Glutamatergic neuron (in vitro differentiated cells): ENCODE measurements at regions not wholly inside any gene's neighbourhood (a gene's known extent, or its start where the extent isn't known, plus 50 kb on each side); places are given as distances from the start of the nearest gene placed in this dataset.

Experiments used
- DNase-seq: peaks from one replicate; pipeline ENCODE4 v3.0.0; 2022
- H3K27ac Mint-ChIP-seq: one replicate; pipeline ENCODE4 v1.8.0; 2020; ENCODE audit warnings: mild to moderate bottlenecking, mixed read lengths, inconsistent platforms; ENCODE audit not compliant: unreplicated experiment
- H3K27me3 Mint-ChIP-seq: one replicate; pipeline ENCODE4 v1.8.0; 2020; ENCODE audit warnings: mild to moderate bottlenecking, moderate library complexity, mixed read lengths, inconsistent platforms; ENCODE audit not compliant: unreplicated experiment
- H3K36me3 Mint-ChIP-seq: one replicate; pipeline ENCODE4 v1.8.0; 2020; ENCODE audit warnings: mild to moderate bottlenecking, mixed read lengths, inconsistent platforms; ENCODE audit not compliant: unreplicated experiment
- H3K4me1 Mint-ChIP-seq: one replicate; pipeline ENCODE4 v1.8.0; 2020; ENCODE audit warnings: mild to moderate bottlenecking, low read depth, mixed read lengths, inconsistent platforms; ENCODE audit not compliant: unreplicated experiment
- H3K4me3 Mint-ChIP-seq: one replicate; pipeline ENCODE4 v1.8.0; 2020; ENCODE audit warnings: mild to moderate bottlenecking, mixed read lengths, inconsistent platforms; ENCODE audit not compliant: unreplicated experiment
- H3K9me3 Mint-ChIP-seq: one replicate; pipeline ENCODE4 v1.8.0; 2020; ENCODE audit warnings: mild to moderate bottlenecking, moderate library complexity, mixed read lengths, inconsistent platforms; ENCODE audit not compliant: unreplicated experiment
- CTCF ChIP-seq: fragments of 200-600 bp; sonication (generic); IDR thresholded peaks from one replicate; pipeline ENCODE4 v1.5.0; 2021; ENCODE audit not compliant: partially characterized antibody, unreplicated experiment

GRCh38 chr18:41769265-41769664 lies 185.8 kb upstream of the PIK3C3 start:
- Mint-ChIP-seq H3K27ac (no peak overlapping the region), H3K36me3 (no peaks in the 10 kb centered on the region), H3K4me3 (no peak overlapping the region), H3K9me3 (peaks cover 1% of the 10 kb centered on the region), H3K27me3 (no peaks in the 10 kb centered on the region), H3K4me1 (peaks cover 3% of the 10 kb centered on the region)
- no peak for DNase-seq
- no peak for TF ChIP-seq CTCF

DNA sequence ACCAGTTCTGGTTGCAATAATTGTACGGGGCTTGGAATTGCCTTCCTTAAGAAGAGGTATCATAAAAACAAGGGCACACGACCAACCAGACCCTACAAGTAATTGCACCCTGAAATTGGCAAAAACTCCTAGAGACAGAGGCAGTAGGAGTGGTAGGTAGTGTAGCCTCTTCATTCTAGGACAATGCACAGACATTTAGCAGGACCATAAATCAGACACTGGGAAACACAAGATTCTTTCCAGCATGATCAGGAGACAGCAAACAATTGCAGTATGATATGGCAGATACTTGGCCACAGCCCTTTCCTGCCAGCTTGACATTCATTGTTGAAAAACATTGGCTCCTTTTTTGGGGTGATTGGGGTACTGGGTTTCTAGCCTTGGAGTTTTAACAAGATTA lies 186.6 kb upstream of the PIK3C3 start:
- Mint-ChIP-seq H3K9me3 (no peaks in the 10 kb centered on the region), H3K27me3 (no peaks in the 10 kb centered on the region), H3K36me3 (no peaks in the 10 kb centered on the region), H3K27ac (no peak overlapping the region), H3K4me1 (peaks cover 3% of the 10 kb centered on the region), H3K4me3 (no peak overlapping the region)
- DNase-seq: no peak
- no peak for TF ChIP-seq CTCF

- no peaks in the 10 kb centered on the region for H3K27me3 Mint-ChIP-seq
- no peak overlapping the region for H3K27ac Mint-ChIP-seq
Measured at GRCh38 chr18:41767960-41768359, 187.1 kb upstream of the PIK3C3 start.

GRCh38 chr18:41765460-41765859 lies 189.6 kb upstream of the PIK3C3 start:
- peak; percentile 32 for DNase-seq
- H3K27me3 Mint-ChIP-seq: no peaks in the 10 kb centered on the region
- no peak for TF ChIP-seq CTCF
- H3K9me3 Mint-ChIP-seq: no peaks in the 10 kb centered on the region
- H3K36me3 Mint-ChIP-seq: no peaks in the 10 kb centered on the region
- peaks cover 3% of the 10 kb centered on the region for H3K4me1 Mint-ChIP-seq
- no peak overlapping the region for H3K4me3 Mint-ChIP-seq
- no peak overlapping the region for H3K27ac Mint-ChIP-seq

More at GRCh38 chr18:41767960-41768359, 187.1 kb upstream of the PIK3C3 start:
- Mint-ChIP-seq H3K9me3 (no peaks in the 10 kb centered on the region), H3K4me3 (no peak overlapping the region), H3K4me1 (peaks cover 3% of the 10 kb centered on the region), H3K36me3 (no peaks in the 10 kb centered on the region)
- DNase-seq: no peak
- no peak for TF ChIP-seq CTCF

DNA sequence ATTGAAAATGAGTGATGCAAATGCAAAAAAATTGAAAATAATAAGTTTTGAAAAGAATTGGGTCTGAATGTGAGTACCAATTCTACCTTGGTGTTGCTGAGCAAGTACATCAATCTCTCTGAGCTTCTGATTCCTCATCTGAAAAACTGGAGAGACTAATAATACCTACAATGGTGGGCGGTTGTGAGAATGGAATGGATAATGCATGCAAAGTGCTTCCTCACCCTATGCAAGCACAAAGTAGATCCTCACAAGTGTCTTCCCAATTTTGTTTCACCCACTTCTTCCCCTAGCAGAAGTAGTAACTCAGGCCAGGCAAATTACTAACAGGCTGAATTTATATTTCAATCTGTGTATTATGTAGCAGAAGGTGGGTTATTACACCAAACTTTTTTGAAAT lies 191.7 kb upstream of the PIK3C3 start:
- Mint-ChIP-seq H3K9me3 (no peaks in the 10 kb centered on the region), H3K4me1 (peaks cover 3% of the 10 kb centered on the region), H3K4me3 (no peak overlapping the region), H3K27me3 (no peaks in the 10 kb centered on the region), H3K36me3 (no peaks in the 10 kb centered on the region), H3K27ac (no peak overlapping the region)
- no peak for TF ChIP-seq CTCF
- DNase-seq: no peak
